Trophoblast cell (in vitro differentiated cells and primary cell): ENCODE measurements at regions not wholly inside any gene's neighbourhood (a gene's known extent, or its start where the extent isn't known, plus 50 kb on each side); places are given as distances from the start of the nearest gene placed in this dataset.

Experiments
- DNase-seq, 2 donors: peaks; one replicate each; pipeline ENCODE4 v3.0.0-alpha.2; 2016
- H2AFZ ChIP-seq: 2 replicates; pipeline ENCODE4 v1.6.1; 2013; ENCODE audit warnings: low read length, moderate library complexity, mild to moderate bottlenecking; ENCODE audit not compliant: insufficient read depth, poor library complexity
- H2AK5ac ChIP-seq: 2 replicates; pipeline ENCODE4 v1.6.1; 2013; ENCODE audit warnings: mild to moderate bottlenecking, low read length
- H2BK120ac ChIP-seq: 2 replicates; pipeline ENCODE4 v1.6.1; 2013; ENCODE audit warnings: low read length, mild to moderate bottlenecking, moderate library complexity; ENCODE audit not compliant: insufficient read depth, poor library complexity
- H2BK12ac ChIP-seq: 2 replicates; pipeline ENCODE4 v1.6.1; 2013; ENCODE audit warnings: mild to moderate bottlenecking, low read length, moderate library complexity
- H2BK5ac ChIP-seq: 2 replicates; pipeline ENCODE4 v1.6.1; 2013; ENCODE audit warnings: low read length, low read depth, moderate library complexity, mild to moderate bottlenecking; ENCODE audit not compliant: poor library complexity
- H3K14ac ChIP-seq: 2 replicates; pipeline ENCODE4 v1.6.1; 2013; ENCODE audit warnings: mild to moderate bottlenecking, low read length
- H3K18ac ChIP-seq: 2 replicates; pipeline ENCODE4 v1.6.1; 2013; ENCODE audit warnings: mild to moderate bottlenecking, low read length
- H3K23ac ChIP-seq: 2 replicates; pipeline ENCODE4 v1.6.1; 2013; ENCODE audit warnings: low read length
- H3K27ac ChIP-seq: 2 replicates; pipeline ENCODE4 v1.5.1; 2013; ENCODE audit warnings: low read depth, mild to moderate bottlenecking, inconsistent platforms, low read length, moderate library complexity
- H3K27me3 ChIP-seq: 2 replicates; pipeline ENCODE4 v1.6.1; 2013; ENCODE audit warnings: inconsistent platforms, mild to moderate bottlenecking, low read length, moderate library complexity; ENCODE audit not compliant: insufficient read depth
- H3K36me3 ChIP-seq, 2 experiments: 1 replicate in 1 of 2; 2 replicates in 1 of 2; pipeline ENCODE4 v1.6.1; 2013; ENCODE audit warnings: low read length in 2 of 2, mild to moderate bottlenecking in 2 of 2, moderate library complexity in 1 of 2; ENCODE audit not compliant: insufficient read depth in 2 of 2, control insufficient read depth in 1 of 2
- H3K4ac ChIP-seq: 2 replicates; pipeline ENCODE4 v1.6.1; 2013; ENCODE audit warnings: low read depth, mild to moderate bottlenecking, low read length, moderate library complexity
- H3K4me1 ChIP-seq, 2 experiments: 1 replicate in 1 of 2; 2 replicates in 1 of 2; pipeline ENCODE4 v1.6.1; 2013; ENCODE audit warnings: low read length in 2 of 2, mild to moderate bottlenecking in 2 of 2, moderate library complexity in 1 of 2; ENCODE audit not compliant: insufficient read depth in 2 of 2, control insufficient read depth in 1 of 2
- H3K4me2 ChIP-seq: 2 replicates; pipeline ENCODE4 v1.6.1; 2013; ENCODE audit warnings: inconsistent platforms, mild to moderate bottlenecking, low read length, moderate library complexity
- H3K4me3 ChIP-seq: 2 replicates; pipeline ENCODE4 v1.5.1; 2013; ENCODE audit warnings: mild to moderate bottlenecking, low read depth, low read length, inconsistent platforms
- H3K79me1 ChIP-seq: one replicate; pipeline ENCODE4 v1.6.1; 2013; ENCODE audit warnings: low read length
- H3K79me2 ChIP-seq: 2 replicates; pipeline ENCODE4 v1.6.1; 2013; ENCODE audit warnings: low read length, mild to moderate bottlenecking; ENCODE audit not compliant: control insufficient read depth, insufficient read depth, poor library complexity
- H3K9ac ChIP-seq: 2 replicates; pipeline ENCODE4 v1.6.1; 2013; ENCODE audit warnings: mild to moderate bottlenecking, low read length
- H3K9me3 ChIP-seq: 2 replicates; pipeline ENCODE4 v1.6.1; 2013; ENCODE audit warnings: low read depth, mild to moderate bottlenecking, control low read depth, inconsistent platforms, low read length; ENCODE audit not compliant: insufficient read depth
- H4K12ac ChIP-seq: 2 replicates; pipeline ENCODE4 v1.6.1; 2013; ENCODE audit warnings: low read depth, mild to moderate bottlenecking, low read length, moderate library complexity
- H4K8ac ChIP-seq: 2 replicates; pipeline ENCODE4 v1.6.1; 2013; ENCODE audit warnings: low read depth, mild to moderate bottlenecking, low read length, moderate library complexity
- H4K91ac ChIP-seq: one replicate; pipeline ENCODE4 v1.6.1; 2013; ENCODE audit warnings: low read depth, mild to moderate bottlenecking, low read length, moderate library complexity
- WGBS: extraction: QIAGEN DNeasy Blood & Tissue Kit; methylation state at CpG from one replicate; pipeline ENCODE4 v1.1.7; 2013; ENCODE audit warnings: missing lambda C conversion rate; ENCODE audit not compliant: insufficient read length, insufficient coverage; ENCODE audit errors: extremely low coverage; 5-methylcytosine and 5-hydroxymethylcytosine counted together

GRCh38 chr2:129798626-129799025, 180.8 kb upstream of the RAB6C start:
- H2AFZ ChIP-seq: no peak overlapping the region
- H2BK12ac ChIP-seq: no peak overlapping the region
- H2BK120ac ChIP-seq: no peak overlapping the region
- no peak overlapping the region for H4K12ac ChIP-seq
- H3K79me1 ChIP-seq: no peaks in the 10 kb centered on the region
- no peak overlapping the region for H3K4me3 ChIP-seq
- H3K18ac ChIP-seq: no peak overlapping the region
- WGBS: no CpG with 5 or more reads among the region's 9 CpGs
- no peak overlapping the region for H4K91ac ChIP-seq
- H3K4me2 ChIP-seq: no peak overlapping the region
- no peak for DNase-seq
- no peak overlapping the region for H3K4ac ChIP-seq
- no peak overlapping the region for H2BK5ac ChIP-seq
- H3K23ac ChIP-seq: no peak overlapping the region
- H3K27ac ChIP-seq: no peak overlapping the region
- H3K36me3 ChIP-seq: no peaks in the 10 kb centered on the region
- H3K4me1 ChIP-seq: peaks cover 0 to 2% of the 10 kb centered on the region in 2 experiments
- no peaks in the 10 kb centered on the region for H3K9me3 ChIP-seq
- no peak overlapping the region for H2AK5ac ChIP-seq
- no peak overlapping the region for H3K14ac ChIP-seq
- no peaks in the 10 kb centered on the region for H3K79me2 ChIP-seq
- H3K9ac ChIP-seq: no peak overlapping the region
- no peaks in the 10 kb centered on the region for H3K27me3 ChIP-seq
- H4K8ac ChIP-seq: no peak overlapping the region

GRCh38 chr2:129799036-129799958, 180.2 kb upstream of the RAB6C start:
- Histone ChIP-seq H2BK12ac (no peak overlapping the region), H3K79me1 (no peaks in the 10 kb centered on the region), H3K14ac (no peak overlapping the region), H3K4me1 (no peaks in the 10 kb centered on the region), H3K27ac (no peak overlapping the region), H3K4me2 (no peak overlapping the region), H3K9ac (no peak overlapping the region), H3K18ac (no peak overlapping the region), H3K4me3 (no peak overlapping the region), H4K12ac (no peak overlapping the region), H3K36me3 (no peaks in the 10 kb centered on the region), H2BK120ac (no peak overlapping the region), H4K91ac (no peak overlapping the region), H3K9me3 (no peaks in the 10 kb centered on the region), H4K8ac (no peak overlapping the region), H3K4ac (no peak overlapping the region), H3K27me3 (no peaks in the 10 kb centered on the region), H2AK5ac (no peak overlapping the region), H3K79me2 (no peaks in the 10 kb centered on the region), H2BK5ac (no peak overlapping the region), H3K23ac (no peak overlapping the region), H2AFZ (no peak overlapping the region)
- DNase-seq: no peak
- no CpG with 5 or more reads among the region's 18 CpGs for WGBS

DNA sequence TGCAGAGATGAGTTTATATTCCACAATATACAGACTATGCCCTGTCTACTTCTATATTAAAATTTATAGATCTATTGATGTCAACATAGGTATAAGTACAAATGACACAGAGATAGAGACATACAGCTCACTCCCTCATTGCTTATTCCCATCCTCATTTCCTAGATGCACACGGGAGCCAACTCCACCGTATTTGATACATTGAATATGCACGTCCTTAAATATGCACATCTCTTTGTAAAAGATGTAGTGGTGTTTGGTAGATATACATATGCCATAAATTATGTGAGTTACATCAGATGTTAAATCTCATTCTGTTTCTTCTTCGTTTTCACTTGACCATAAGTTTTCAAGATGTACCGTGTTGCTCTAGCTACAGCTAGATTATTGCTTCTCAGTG, 179.2 kb upstream of the RAB6C start:
- no peak overlapping the region for H2BK12ac ChIP-seq
- DNase-seq: no peak
- no peak overlapping the region for H2AFZ ChIP-seq
- H3K23ac ChIP-seq: no peak overlapping the region
- H3K27me3 ChIP-seq: no peaks in the 10 kb centered on the region
- no peak overlapping the region for H4K91ac ChIP-seq
- H3K14ac ChIP-seq: no peak overlapping the region
- no peak overlapping the region for H4K8ac ChIP-seq
- no peak overlapping the region for H2AK5ac ChIP-seq
- H3K4me3 ChIP-seq: no peak overlapping the region
- no peaks in the 10 kb centered on the region for H3K9me3 ChIP-seq
- H3K36me3 ChIP-seq: no peaks in the 10 kb centered on the region
- WGBS: no CpG with 5 or more reads among the region's 5 CpGs
- H2BK120ac ChIP-seq: no peak overlapping the region
- no peaks in the 10 kb centered on the region for H3K79me2 ChIP-seq
- no peak overlapping the region for H2BK5ac ChIP-seq
- H3K79me1 ChIP-seq: no peaks in the 10 kb centered on the region
- no peak overlapping the region for H3K9ac ChIP-seq
- no peak overlapping the region for H3K4ac ChIP-seq
- no peak overlapping the region for H4K12ac ChIP-seq
- no peak overlapping the region for H3K4me2 ChIP-seq
- H3K18ac ChIP-seq: no peak overlapping the region
- H3K4me1 ChIP-seq: no peaks in the 10 kb centered on the region
- no peak overlapping the region for H3K27ac ChIP-seq

DNA sequence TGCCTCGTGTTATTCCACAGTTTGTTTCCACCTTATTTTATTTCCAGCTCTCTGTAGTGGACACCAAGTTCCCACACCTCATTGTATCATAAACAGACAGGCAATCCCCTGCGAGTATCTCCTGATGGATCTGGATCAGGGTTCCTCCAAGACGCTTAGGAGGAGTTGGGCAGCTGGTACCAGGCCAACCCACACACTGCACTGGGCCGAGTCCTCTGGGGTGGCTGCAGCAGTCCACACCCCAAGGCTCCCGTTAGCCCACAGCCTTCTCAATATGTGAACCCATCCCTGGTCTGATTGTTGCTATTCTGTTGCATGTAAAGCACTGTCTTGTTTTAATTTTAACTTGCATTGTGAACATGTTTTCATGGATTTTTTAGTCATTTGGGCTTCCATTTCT, 178.8 kb upstream of the RAB6C start:
- Histone ChIP-seq H3K27ac (no peak overlapping the region), H3K79me2 (no peaks in the 10 kb centered on the region), H3K9ac (no peak overlapping the region), H3K4me3 (no peak overlapping the region), H3K36me3 (no peaks in the 10 kb centered on the region), H2BK5ac (no peak overlapping the region), H3K27me3 (no peaks in the 10 kb centered on the region), H3K79me1 (no peaks in the 10 kb centered on the region), H2AK5ac (no peak overlapping the region), H3K4me1 (no peaks in the 10 kb centered on the region), H4K12ac (no peak overlapping the region), H3K9me3 (no peaks in the 10 kb centered on the region), H4K8ac (no peak overlapping the region), H2BK12ac (no peak overlapping the region), H4K91ac (no peak overlapping the region), H2BK120ac (no peak overlapping the region), H3K4ac (no peak overlapping the region), H3K14ac (no peak overlapping the region), H3K4me2 (no peak overlapping the region), H3K23ac (no peak overlapping the region), H3K18ac (no peak overlapping the region), H2AFZ (no peak overlapping the region)
- no peak for DNase-seq
- no CpG with 5 or more reads among the region's 5 CpGs for WGBS
